Smooth muscle cell (in vitro differentiated cells): ENCODE measurements at regions not wholly inside any gene's neighbourhood (a gene's known extent, or its start where the extent isn't known, plus 50 kb on each side); places are given as distances from the start of the nearest gene placed in this dataset.

Source experiments
- DNase-seq: peaks from one replicate; lab custom pipeline; 2025; ENCODE audit not compliant: unreplicated experiment; lab: John Stamatoyannopoulos, UW
- H2AFZ ChIP-seq: fragments of 200-600 bp; sonication (generic); 2 replicates; pipeline ENCODE4 v1.6.0; 2016; ENCODE audit warnings: antibody characterized with exemption, low read depth, mild to moderate bottlenecking
- H3F3A ChIP-seq: fragments of 200-600 bp; sonication (generic); 2 replicates; pipeline ENCODE4 v1.6.0; 2017; ENCODE audit warnings: antibody characterized with exemption, low read depth
- H3K27ac ChIP-seq: fragments of 200-600 bp; sonication (generic); 2 replicates; pipeline ENCODE4 v1.5.1; 2016; ENCODE audit warnings: low read depth, mild to moderate bottlenecking
- H3K27me3 ChIP-seq: fragments of 200-600 bp; sonication (generic); 2 replicates; pipeline ENCODE4 v1.6.1; 2016; ENCODE audit warnings: low read depth, mild to moderate bottlenecking
- H3K36me3 ChIP-seq: fragments of 200-600 bp; sonication (generic); 2 replicates; pipeline ENCODE4 v1.5.1; 2016; ENCODE audit warnings: low read depth
- H3K4me1 ChIP-seq: fragments of 200-600 bp; sonication (generic); 2 replicates; pipeline ENCODE4 v1.5.1; 2016; ENCODE audit warnings: low read depth
- H3K4me2 ChIP-seq: fragments of 200-600 bp; sonication (generic); 2 replicates; pipeline ENCODE4 v1.6.0; 2016; ENCODE audit warnings: mild to moderate bottlenecking
- H3K4me3 ChIP-seq: fragments of 200-600 bp; sonication (generic); 2 replicates; pipeline ENCODE4 v1.5.1; 2016; ENCODE audit warnings: mild to moderate bottlenecking
- H3K79me2 ChIP-seq: fragments of 200-600 bp; sonication (generic); 2 replicates; pipeline ENCODE4 v1.6.0; 2016; ENCODE audit warnings: low read depth, mild to moderate bottlenecking
- H3K9ac ChIP-seq: fragments of 200-600 bp; sonication (generic); 2 replicates; pipeline ENCODE4 v1.6.0; 2016; ENCODE audit warnings: low read depth
- H3K9me3 ChIP-seq: fragments of 200-600 bp; sonication (generic); replicated peaks from 2 replicates; pipeline ENCODE4 v1.5.1; 2016; ENCODE audit warnings: low read depth
- H4K20me1 ChIP-seq: fragments of 200-600 bp; sonication (generic); 2 replicates; pipeline ENCODE4 v1.6.0; 2016; ENCODE audit warnings: low read depth
- CTCF ChIP-seq: fragments of 200-600 bp; sonication (generic); IDR thresholded peaks from 2 replicates; pipeline ENCODE4 v1.5.1; 2017; ENCODE audit warnings: borderline replicate concordance, mild to moderate bottlenecking, antibody characterized with exemption; ENCODE audit not compliant: insufficient read depth, poor library complexity, severe bottlenecking
- WGBS: methylation state at CpG from one replicate; pipeline ENCODE4 v1.1.7; 2016; ENCODE audit warnings: low lambda C conversion rate; 5-methylcytosine and 5-hydroxymethylcytosine counted together

GRCh38 chr11:131309776-131310175 lies 60.6 kb upstream of the NTM start:
- no peak for DNase-seq
- H3K27me3 ChIP-seq, result no peaks in the 10 kb centered on the region
- no peaks in the 10 kb centered on the region for H3K9me3 ChIP-seq
- H3K9ac ChIP-seq, result no peak overlapping the region
- H3K27ac ChIP-seq, result no peak overlapping the region
- H3K4me1 ChIP-seq, result no peaks in the 10 kb centered on the region
- H3K4me2 ChIP-seq, result no peak overlapping the region
- TF ChIP-seq CTCF, result no peak
- no peak overlapping the region for H3K4me3 ChIP-seq
- no peaks in the 10 kb centered on the region for H3K79me2 ChIP-seq
- H3F3A ChIP-seq, result no peaks in the 10 kb centered on the region
- H3K36me3 ChIP-seq, result no peaks in the 10 kb centered on the region
- no peaks in the 10 kb centered on the region for H4K20me1 ChIP-seq
- H2AFZ ChIP-seq, result no peak overlapping the region
- WGBS, result 95% methylated on average over 5 of the region's 5 CpGs

GRCh38 chr11:131311776-131312514 lies 58.5 kb upstream of the NTM start:
- Histone ChIP-seq H3K9ac (no peak overlapping the region), H3K9me3 (no peaks in the 10 kb centered on the region), H3F3A (no peaks in the 10 kb centered on the region), H4K20me1 (no peaks in the 10 kb centered on the region), H3K27me3 (no peaks in the 10 kb centered on the region), H3K27ac (no peak overlapping the region), H3K36me3 (no peaks in the 10 kb centered on the region), H2AFZ (no peak overlapping the region), H3K4me1 (no peaks in the 10 kb centered on the region), H3K4me2 (no peak overlapping the region), H3K4me3 (no peak overlapping the region), H3K79me2 (no peaks in the 10 kb centered on the region)
- TF ChIP-seq CTCF, result no peak
- WGBS, result 88% methylated on average over 10 of the region's 10 CpGs
- no peak for DNase-seq
